ENCODE measurements at regions not wholly inside any gene's neighbourhood (a gene's known extent, or its start where the extent isn't known, plus 50 kb on each side); places are given as distances from the start of the nearest gene placed in this dataset.

- POLR2A ChIA-PET = no interaction called here
- CTCF ChIA-PET = interaction anchor here (1.1 to 4.5 kb wide), 6 partner anchors 9 to 314 kb away, joined by 3 to 53 read pairs (median 4); no protein-coding TSS in a partner anchor
- peaks cover 31% of the 10 kb centered on the region for H3K4me1 ChIP-seq (ENCODE audit: control insufficient read depth, insufficient read depth, low read length)
- RAD21 ChIA-PET (ENCODE audit: unreplicated experiment) = interaction anchor here (1.2 to 2.7 kb wide), 3 partner anchors 9 to 214 kb away, joined by 3 to 13 read pairs (median 12); no protein-coding TSS in a partner anchor
- no peak overlapping the region for H2AFZ ChIP-seq (ENCODE audit: control insufficient read depth, low read depth, low read length)
- 87% methylated on average over 1 of the region's 1 CpG for WGBS (ENCODE audit: insufficient coverage, insufficient replicate concordance, low lambda C conversion rate, missing lambda C conversion rate)
- SMC1A ChIA-PET (ENCODE audit: uncharacterized antibody, unreplicated experiment) = interaction anchor here (1.0 to 4.1 kb wide), 15 partner anchors 9 to 213 kb away, joined by 3 to 25 read pairs (median 4); no protein-coding TSS in a partner anchor
- peak overlapping the region; percentile 50; the same call in 1 of the 2 replicates for H3K4me2 ChIP-seq (ENCODE audit: control insufficient read depth, insufficient read depth)
- H3K36me3 ChIP-seq (ENCODE audit: control insufficient read depth in 2 of 2, insufficient read depth in 2 of 2, low read length in 1 of 2) = peaks cover 0 to 4% of the 10 kb centered on the region in 2 experiments; a peak in 1 of 4 replicates
- no peak overlapping the region for H3K4me3 ChIP-seq
- no peaks in the 10 kb centered on the region for H3K27me3 ChIP-seq (replicated peaks in 1 of 2; ENCODE audit: control insufficient read depth in 2 of 2, insufficient read depth in 2 of 2, low read length in 1 of 2)
- H3K79me2 ChIP-seq (ENCODE audit: control insufficient read depth, insufficient read depth, low read length) = peaks cover 86% of the 10 kb centered on the region
- in situ Hi-C loops (cut with MboI) (no loop called here), intact Hi-C loops (cut with micrococcal nuclease; ENCODE audit: unreplicated experiment) (no loop called here)
- DNase-seq (ENCODE audit: low read depth, low spot score) (no peak), ATAC-seq (peak; percentile 62), FAIRE-seq (peak; percentile 65)
- H3K9ac ChIP-seq (ENCODE audit: control insufficient read depth, insufficient read depth, low read length) = no peak overlapping the region
- no peaks in the 10 kb centered on the region for H3K9me3 ChIP-seq (replicated peaks; ENCODE audit: control insufficient read depth, insufficient read depth, low read length)
- H3K27ac ChIP-seq (ENCODE audit: control insufficient read depth, insufficient read depth) = peak overlapping the region; percentile 52
- BruUV-seq (replicated peaks) = no TSS peak
- no peaks in the 10 kb centered on the region; the same call in 1 of the 2 replicates for H4K20me1 ChIP-seq (ENCODE audit: control insufficient read depth, insufficient read depth)
- TF ChIP-seq, protein P1, sequence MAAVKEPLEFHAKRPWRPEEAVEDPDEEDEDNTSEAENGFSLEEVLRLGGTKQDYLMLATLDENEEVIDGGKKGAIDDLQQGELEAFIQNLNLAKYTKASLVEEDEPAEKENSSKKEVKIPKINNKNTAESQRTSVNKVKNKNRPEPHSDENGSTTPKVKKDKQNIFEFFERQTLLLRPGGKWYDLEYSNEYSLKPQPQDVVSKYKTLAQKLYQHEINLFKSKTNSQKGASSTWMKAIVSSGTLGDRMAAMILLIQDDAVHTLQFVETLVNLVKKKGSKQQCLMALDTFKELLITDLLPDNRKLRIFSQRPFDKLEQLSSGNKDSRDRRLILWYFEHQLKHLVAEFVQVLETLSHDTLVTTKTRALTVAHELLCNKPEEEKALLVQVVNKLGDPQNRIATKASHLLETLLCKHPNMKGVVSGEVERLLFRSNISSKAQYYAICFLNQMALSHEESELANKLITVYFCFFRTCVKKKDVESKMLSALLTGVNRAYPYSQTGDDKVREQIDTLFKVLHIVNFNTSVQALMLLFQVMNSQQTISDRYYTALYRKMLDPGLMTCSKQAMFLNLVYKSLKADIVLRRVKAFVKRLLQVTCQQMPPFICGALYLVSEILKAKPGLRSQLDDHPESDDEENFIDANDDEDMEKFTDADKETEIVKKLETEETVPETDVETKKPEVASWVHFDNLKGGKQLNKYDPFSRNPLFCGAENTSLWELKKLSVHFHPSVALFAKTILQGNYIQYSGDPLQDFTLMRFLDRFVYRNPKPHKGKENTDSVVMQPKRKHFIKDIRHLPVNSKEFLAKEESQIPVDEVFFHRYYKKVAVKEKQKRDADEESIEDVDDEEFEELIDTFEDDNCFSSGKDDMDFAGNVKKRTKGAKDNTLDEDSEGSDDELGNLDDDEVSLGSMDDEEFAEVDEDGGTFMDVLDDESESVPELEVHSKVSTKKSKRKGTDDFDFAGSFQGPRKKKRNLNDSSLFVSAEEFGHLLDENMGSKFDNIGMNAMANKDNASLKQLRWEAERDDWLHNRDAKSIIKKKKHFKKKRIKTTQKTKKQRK (IDR thresholded peaks at IDR 0.05; ENCODE audit: low read depth, low read length) = no peak
- TF ChIP-seq, protein P2, sequence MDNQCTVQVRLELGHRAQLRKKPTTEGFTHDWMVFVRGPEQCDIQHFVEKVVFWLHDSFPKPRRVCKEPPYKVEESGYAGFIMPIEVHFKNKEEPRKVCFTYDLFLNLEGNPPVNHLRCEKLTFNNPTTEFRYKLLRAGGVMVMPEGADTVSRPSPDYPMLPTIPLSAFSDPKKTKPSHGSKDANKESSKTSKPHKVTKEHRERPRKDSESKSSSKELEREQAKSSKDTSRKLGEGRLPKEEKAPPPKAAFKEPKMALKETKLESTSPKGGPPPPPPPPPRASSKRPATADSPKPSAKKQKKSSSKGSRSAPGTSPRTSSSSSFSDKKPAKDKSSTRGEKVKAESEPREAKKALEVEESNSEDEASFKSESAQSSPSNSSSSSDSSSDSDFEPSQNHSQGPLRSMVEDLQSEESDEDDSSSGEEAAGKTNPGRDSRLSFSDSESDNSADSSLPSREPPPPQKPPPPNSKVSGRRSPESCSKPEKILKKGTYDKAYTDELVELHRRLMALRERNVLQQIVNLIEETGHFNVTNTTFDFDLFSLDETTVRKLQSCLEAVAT (IDR thresholded peaks at IDR 0.05) = no peak
- TF ChIP-seq, protein P3, sequence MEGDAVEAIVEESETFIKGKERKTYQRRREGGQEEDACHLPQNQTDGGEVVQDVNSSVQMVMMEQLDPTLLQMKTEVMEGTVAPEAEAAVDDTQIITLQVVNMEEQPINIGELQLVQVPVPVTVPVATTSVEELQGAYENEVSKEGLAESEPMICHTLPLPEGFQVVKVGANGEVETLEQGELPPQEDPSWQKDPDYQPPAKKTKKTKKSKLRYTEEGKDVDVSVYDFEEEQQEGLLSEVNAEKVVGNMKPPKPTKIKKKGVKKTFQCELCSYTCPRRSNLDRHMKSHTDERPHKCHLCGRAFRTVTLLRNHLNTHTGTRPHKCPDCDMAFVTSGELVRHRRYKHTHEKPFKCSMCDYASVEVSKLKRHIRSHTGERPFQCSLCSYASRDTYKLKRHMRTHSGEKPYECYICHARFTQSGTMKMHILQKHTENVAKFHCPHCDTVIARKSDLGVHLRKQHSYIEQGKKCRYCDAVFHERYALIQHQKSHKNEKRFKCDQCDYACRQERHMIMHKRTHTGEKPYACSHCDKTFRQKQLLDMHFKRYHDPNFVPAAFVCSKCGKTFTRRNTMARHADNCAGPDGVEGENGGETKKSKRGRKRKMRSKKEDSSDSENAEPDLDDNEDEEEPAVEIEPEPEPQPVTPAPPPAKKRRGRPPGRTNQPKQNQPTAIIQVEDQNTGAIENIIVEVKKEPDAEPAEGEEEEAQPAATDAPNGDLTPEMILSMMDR (IDR thresholded peaks at IDR 0.05 in 2 of 3, conservative IDR thresholded peaks at IDR 0.05 in 1 of 3; ENCODE audit: control insufficient read depth in 2 of 3, extremely low read depth in 1 of 3, insufficient read depth in 1 of 3, low read depth in 3 of 3, low read length in 3 of 3) = no peak
- no peak for TF ChIP-seq SP1 (IDR thresholded peaks at IDR 0.05; ENCODE audit: low read depth, low read length)
- TF ChIP-seq ETV6 (conservative IDR thresholded peaks at IDR 0.05 in 1 of 2, IDR thresholded peaks at IDR 0.05 in 1 of 2; ENCODE audit: borderline replicate concordance in 1 of 2, low read depth in 1 of 2) = no peak
- TF ChIP-seq BCL11A (IDR thresholded peaks at IDR 0.05; ENCODE audit: low read depth, low read length) = no peak
- no peak for TF ChIP-seq SMAD5 (IDR thresholded peaks at IDR 0.05; ENCODE audit: low read depth)
- TF ChIP-seq SREBF1 (IDR thresholded peaks at IDR 0.05; ENCODE audit: low read length) = no peak
- TF ChIP-seq ESRRA (IDR thresholded peaks at IDR 0.05; ENCODE audit: low read length) = no peak
- no peak for TF ChIP-seq ZNF592 (IDR thresholded peaks at IDR 0.05)
Observed at GRCh38 chr2:134198006-134198634, 55.8 kb upstream of the MGAT5 start.

All from GM12878 (cell line).